ENCODE measurements at regions not wholly inside any gene's neighbourhood (a gene's known extent, or its start where the extent isn't known, plus 50 kb on each side); places are given as distances from the start of the nearest gene placed in this dataset.
"Not testable (repeated sequence)": the region's sequence is repeated elsewhere in the genome, so short reads cannot be mapped to it uniquely, and the experiment has no call there.

GRCh38 chr10:44752451-44753441 lies 158.4 kb upstream of the TMEM72 start:
- no peak for DNase-seq

- not testable (repeated sequence) for DNase-seq
Measured at GRCh38 chr10:44754355-44754754, 156.8 kb upstream of the TMEM72 start.

GRCh38 chr10:44755481-44755880 lies 155.7 kb upstream of the TMEM72 start:
- DNase-seq: no peak

- DNase-seq: no peak
Measured at GRCh38 chr10:44756216-44756615, 154.9 kb upstream of the TMEM72 start.

GRCh38 chr10:44757551-44758205 lies 153.5 kb upstream of the TMEM72 start:
- DNase-seq: no peak

GRCh38 chr10:44759122-44759521 lies 152.0 kb upstream of the TMEM72 start:
- DNase-seq: no peak

- DNase-seq: no peak
Measured at GRCh38 chr10:44760513-44760912, 150.6 kb upstream of the TMEM72 start.

- no peak for DNase-seq
Measured at GRCh38 chr10:44761076-44761475, 150.1 kb upstream of the TMEM72 start.

GRCh38 chr10:44763331-44763730 lies 147.8 kb upstream of the TMEM72 start:
- no peak for DNase-seq

- no peak for DNase-seq
Measured at GRCh38 chr10:44765299-44765698, 145.8 kb upstream of the TMEM72 start.

GRCh38 chr10:44766631-44767030 lies 144.5 kb upstream of the TMEM72 start:
- DNase-seq: no peak

- DNase-seq: no peak
Measured at GRCh38 chr10:44769450-44769849, 141.7 kb upstream of the TMEM72 start.

GRCh38 chr10:44771233-44771995 lies 139.7 kb upstream of the TMEM72 start:
- DNase-seq: no peak

GRCh38 chr10:44773565-44773964 lies 137.6 kb upstream of the TMEM72 start:
- DNase-seq: no peak

- no peak for DNase-seq
Measured at GRCh38 chr10:44774676-44775401, 136.3 kb upstream of the TMEM72 start.

GRCh38 chr10:44775402-44775741 lies 135.8 kb upstream of the TMEM72 start:
- no peak for DNase-seq

- DNase-seq: no peak
Measured at GRCh38 chr10:44776181-44776580, 135.0 kb upstream of the TMEM72 start.

GRCh38 chr10:44779511-44779910 lies 131.6 kb upstream of the TMEM72 start:
- no peak for DNase-seq

- DNase-seq: no peak
Measured at GRCh38 chr10:44780426-44780825, 130.7 kb upstream of the TMEM72 start.

- DNase-seq: no peak
Measured at GRCh38 chr10:44781131-44781530, 130.0 kb upstream of the TMEM72 start.

GRCh38 chr10:44786286-44786850 lies 124.8 kb upstream of the TMEM72 start:
- DNase-seq: no peak

- DNase-seq: no peak
Measured at GRCh38 chr10:44787480-44788075, 123.6 kb upstream of the TMEM72 start.

Data from CD4-positive, alpha-beta T cell treated with Interleukin-12 subunit alpha and Interleukin-12 subunit beta, for 1 hour (primary cell).